ENCODE measurements at regions not wholly inside any gene's neighbourhood (a gene's known extent, or its start where the extent isn't known, plus 50 kb on each side); places are given as distances from the start of the nearest gene placed in this dataset.
A peak's percentile ranks its signal among the peaks of the same experiment; 100 is the strongest.

DNA sequence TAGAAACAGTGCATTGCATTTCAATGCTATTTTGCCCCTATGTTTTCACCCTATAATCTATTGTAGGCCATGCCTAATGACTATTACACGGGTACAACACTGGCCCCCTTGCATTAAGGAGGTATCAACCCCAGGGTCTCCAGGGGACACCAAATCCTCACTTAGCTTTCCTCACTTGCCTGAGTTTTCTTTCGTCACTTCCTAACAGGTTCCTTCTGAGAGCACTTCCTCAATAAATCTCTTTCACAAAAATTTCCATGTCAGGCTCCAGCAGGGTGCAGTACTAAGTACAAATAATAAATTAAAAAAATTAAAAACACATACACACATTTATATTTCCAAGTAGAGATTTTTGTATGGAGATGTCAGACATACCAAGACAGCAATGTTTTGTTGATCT is 165.0 kb downstream of the RBM46 start:
- intact Hi-C loops (cut with DNase I): no loop called here
- Histone ChIP-seq H3K9me3 (no peaks in the 10 kb centered on the region), H3K36me3 (no peaks in the 10 kb centered on the region), H3K9ac (ENCODE audit: low read depth in 2 of 2, low read length in 2 of 2) (no peak overlapping the region), H3K27me3 (no peaks in the 10 kb centered on the region), H3K4me3 (no peak overlapping the region), H3K4me1 (no peaks in the 10 kb centered on the region), H3K27ac (no peak overlapping the region)
- no peak for TF ChIP-seq CTCF (IDR thresholded peaks at IDR 0.05)
- DNase-seq: no peak

DNA sequence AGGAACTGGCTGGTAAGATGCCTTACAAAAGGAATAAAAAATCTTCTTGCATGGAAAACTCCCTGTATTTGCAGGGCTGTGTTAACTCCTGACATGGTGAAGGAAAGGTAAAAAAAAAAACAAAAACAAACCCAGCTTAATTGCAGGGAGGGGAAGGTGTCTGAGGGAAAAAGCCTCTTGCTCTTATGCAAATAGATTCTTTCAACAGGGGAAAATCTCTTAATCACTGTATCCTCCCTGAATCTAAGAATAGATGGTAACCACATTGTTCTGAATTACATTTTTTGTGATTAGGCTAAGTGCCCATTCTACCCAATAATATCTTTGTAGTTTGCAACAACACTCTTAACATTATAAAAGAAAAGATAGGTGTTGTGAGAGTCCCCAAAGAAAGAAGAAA is 172.6 kb downstream of the RBM46 start:
- Histone ChIP-seq H3K4me1 (no peaks in the 10 kb centered on the region), H3K27me3 (no peaks in the 10 kb centered on the region), H3K4me3 (no peak overlapping the region), H3K9me3 (no peaks in the 10 kb centered on the region), H3K27ac (no peak overlapping the region), H3K9ac (ENCODE audit: low read depth in 2 of 2, low read length in 2 of 2) (no peak overlapping the region), H3K36me3 (no peaks in the 10 kb centered on the region)
- intact Hi-C loops (cut with DNase I): no loop called here
- TF ChIP-seq CTCF (IDR thresholded peaks at IDR 0.05): no peak
- DNase-seq: no peak

GRCh38 chr4:154954117-154954516 is 173.0 kb downstream of the RBM46 start:
- DNase-seq: no peak
- no peak overlapping the region for H3K27ac ChIP-seq
- TF ChIP-seq CTCF (IDR thresholded peaks at IDR 0.05): no peak
- no peaks in the 10 kb centered on the region for H3K4me1 ChIP-seq
- no peak overlapping the region for H3K4me3 ChIP-seq
- no peaks in the 10 kb centered on the region for H3K36me3 ChIP-seq
- H3K9ac ChIP-seq (ENCODE audit: low read depth in 2 of 2, low read length in 2 of 2): no peak overlapping the region
- intact Hi-C loops (cut with DNase I): no loop called here
- H3K27me3 ChIP-seq: no peaks in the 10 kb centered on the region
- H3K9me3 ChIP-seq: no peaks in the 10 kb centered on the region

GRCh38 chr4:154958121-154958520 is 177.0 kb downstream of the RBM46 start:
- no peak overlapping the region for H3K9ac ChIP-seq (ENCODE audit: low read depth in 2 of 2, low read length in 2 of 2)
- intact Hi-C loops (cut with DNase I): no loop called here
- H3K36me3 ChIP-seq: no peaks in the 10 kb centered on the region
- no peaks in the 10 kb centered on the region for H3K9me3 ChIP-seq
- no peaks in the 10 kb centered on the region for H3K4me1 ChIP-seq
- H3K4me3 ChIP-seq: no peak overlapping the region
- DNase-seq: no peak
- H3K27me3 ChIP-seq: no peaks in the 10 kb centered on the region
- no peak overlapping the region for H3K27ac ChIP-seq
- no peak for TF ChIP-seq CTCF (IDR thresholded peaks at IDR 0.05)

- peak; percentile 19 for DNase-seq
- intact Hi-C loops (cut with DNase I): no loop called here
- no peak for TF ChIP-seq CTCF (IDR thresholded peaks at IDR 0.05)
These were observed 177.7 kb downstream of the RBM46 start for GRCh38 chr4:154958621-154959358.

More at GRCh38 chr4:154958621-154959358, 177.7 kb downstream of the RBM46 start:
- Histone ChIP-seq H3K9me3 (no peaks in the 10 kb centered on the region), H3K9ac (ENCODE audit: low read depth in 2 of 2, low read length in 2 of 2) (no peak overlapping the region), H3K4me3 (no peak overlapping the region), H3K27me3 (no peaks in the 10 kb centered on the region), H3K36me3 (no peaks in the 10 kb centered on the region), H3K4me1 (no peaks in the 10 kb centered on the region), H3K27ac (no peak overlapping the region)
